Neutrophil (primary cell): ENCODE measurements at regions not wholly inside any gene's neighbourhood (a gene's known extent, or its start where the extent isn't known, plus 50 kb on each side); places are given as distances from the start of the nearest gene placed in this dataset.

Experiments used
- H3K27ac ChIP-seq: fragments of 200-600 bp; sonication (generic); 2 replicates; pipeline ENCODE4 v1.5.1; 2016; ENCODE audit warnings: mild to moderate bottlenecking, moderate library complexity
- H3K27me3 ChIP-seq: fragments of 200-600 bp; sonication (generic); 2 replicates; pipeline ENCODE4 v1.6.0; 2016; ENCODE audit warnings: mild to moderate bottlenecking
- H3K36me3 ChIP-seq: fragments of 200-600 bp; sonication (generic); 2 replicates; pipeline ENCODE4 v1.5.1; 2017
- H3K4me1 ChIP-seq, 2 experiments: fragments of 200-600 bp in 1 of 2; sonication (generic) in 1 of 2; 1 replicate in 1 of 2; 2 replicates in 1 of 2; pipeline versions ENCODE4 v1.5.1 to v1.6.1; 2013 to 2016; ENCODE audit warnings: low read depth in 1 of 2, low read length in 1 of 2, mild to moderate bottlenecking in 1 of 2, moderate library complexity in 1 of 2; ENCODE audit not compliant: control insufficient read depth in 1 of 2, insufficient read depth in 1 of 2
- H3K4me3 ChIP-seq, 2 experiments: fragments of 200-600 bp in 1 of 2; sonication (generic) in 1 of 2; 1 replicate in 1 of 2; 2 replicates in 1 of 2; pipeline ENCODE4 v1.5.1; 2013 to 2016; ENCODE audit warnings: low read depth in 1 of 2, low read length in 1 of 2, mild to moderate bottlenecking in 1 of 2, moderate library complexity in 1 of 2
- H3K9me3 ChIP-seq: fragments of 200-600 bp; sonication (generic); 2 replicates; pipeline ENCODE4 v1.5.1; 2016
- CTCF ChIP-seq: fragments of 200-600 bp; sonication (generic); IDR thresholded peaks from 2 replicates; pipeline ENCODE4 v1.5.1; 2016; ENCODE audit warnings: antibody characterized with exemption

GRCh38 chr5:3342271-3343100, 253.1 kb upstream of the IRX1 start:
- Histone ChIP-seq H3K36me3 (no peaks in the 10 kb centered on the region), H3K4me3 (no peak overlapping the region), H3K9me3 (no peaks in the 10 kb centered on the region), H3K27me3 (no peaks in the 10 kb centered on the region), H3K4me1 (no peaks in the 10 kb centered on the region), H3K27ac (no peak overlapping the region)
- no peak for TF ChIP-seq CTCF

GRCh38 chr5:3341446-3342240, 254.0 kb upstream of the IRX1 start:
- Histone ChIP-seq H3K4me1 (no peaks in the 10 kb centered on the region), H3K4me3 (no peak overlapping the region), H3K9me3 (no peaks in the 10 kb centered on the region), H3K27me3 (no peaks in the 10 kb centered on the region), H3K36me3 (no peaks in the 10 kb centered on the region), H3K27ac (no peak overlapping the region)
- TF ChIP-seq CTCF = no peak

- no peaks in the 10 kb centered on the region for H3K9me3 ChIP-seq
- no peaks in the 10 kb centered on the region for H3K27me3 ChIP-seq
- H3K4me3 ChIP-seq = no peak overlapping the region
- TF ChIP-seq CTCF = no peak
- H3K4me1 ChIP-seq = no peaks in the 10 kb centered on the region
- no peak overlapping the region for H3K27ac ChIP-seq
- no peaks in the 10 kb centered on the region for H3K36me3 ChIP-seq
Measured at GRCh38 chr5:3340471-3340870, 255.2 kb upstream of the IRX1 start.

DNA sequence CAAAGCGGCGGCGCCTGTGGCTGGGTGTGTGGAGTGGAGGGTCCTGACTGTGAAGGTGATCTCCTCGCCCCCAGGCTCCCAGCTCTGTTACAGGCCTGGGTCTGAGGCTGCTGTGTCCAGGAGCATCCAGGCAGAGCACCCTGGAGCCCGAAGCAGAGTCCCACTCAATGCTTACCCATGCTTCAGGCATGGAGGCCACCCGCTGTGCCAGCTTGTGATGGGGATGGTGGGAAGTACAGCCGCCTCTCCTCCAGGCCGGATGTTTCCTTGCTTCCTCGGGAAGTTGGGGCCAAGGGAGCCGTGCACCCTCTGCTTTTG, 255.9 kb upstream of the IRX1 start:
- H3K9me3 ChIP-seq = no peaks in the 10 kb centered on the region
- no peaks in the 10 kb centered on the region for H3K27me3 ChIP-seq
- no peak overlapping the region for H3K27ac ChIP-seq
- H3K36me3 ChIP-seq = no peaks in the 10 kb centered on the region
- no peak overlapping the region for H3K4me3 ChIP-seq
- no peak for TF ChIP-seq CTCF
- H3K4me1 ChIP-seq = no peaks in the 10 kb centered on the region

- Histone ChIP-seq H3K27me3 (no peaks in the 10 kb centered on the region), H3K4me3 (no peak overlapping the region), H3K9me3 (no peaks in the 10 kb centered on the region), H3K36me3 (no peaks in the 10 kb centered on the region), H3K4me1 (no peaks in the 10 kb centered on the region), H3K27ac (no peak overlapping the region)
- TF ChIP-seq CTCF = no peak
Measured at GRCh38 chr5:3339092-3339797, 256.4 kb upstream of the IRX1 start.
